HG02798 (cell line): ENCODE measurements at regions not wholly inside any gene's neighbourhood (a gene's known extent, or its start where the extent isn't known, plus 50 kb on each side); places are given as distances from the start of the nearest gene placed in this dataset.
"Not testable (repeated sequence)": the region's sequence is repeated elsewhere in the genome, so short reads cannot be mapped to it uniquely, and the experiment has no call there.

ENCODE experiments used
- ATAC-seq: cut with Tn5 transposase; IDR thresholded peaks from one replicate; pipeline ENCODE4 v1.9.1; 2021; ENCODE audit warnings: mild to moderate bottlenecking; ENCODE audit not compliant: unreplicated experiment, poor library complexity

DNA sequence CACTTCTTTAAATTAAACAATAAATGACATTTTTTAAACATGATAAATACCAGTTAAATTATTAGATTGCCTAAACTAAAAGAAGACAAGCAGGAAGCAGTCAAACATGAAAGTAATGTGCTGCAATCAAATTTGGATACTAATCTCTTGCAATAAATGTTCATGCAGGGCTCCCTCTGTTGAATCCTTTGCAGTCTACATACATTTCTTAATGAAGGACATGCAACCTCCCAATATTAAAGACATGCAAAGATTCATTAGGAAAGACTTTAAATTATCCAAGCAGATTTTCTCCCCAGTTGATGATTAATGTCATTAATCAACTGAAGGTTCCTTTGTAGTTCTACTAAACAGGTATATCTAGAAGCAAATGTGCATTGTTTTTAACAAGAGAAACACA lies 245.4 kb downstream of the ZIC4 start:
- no peak for ATAC-seq

DNA sequence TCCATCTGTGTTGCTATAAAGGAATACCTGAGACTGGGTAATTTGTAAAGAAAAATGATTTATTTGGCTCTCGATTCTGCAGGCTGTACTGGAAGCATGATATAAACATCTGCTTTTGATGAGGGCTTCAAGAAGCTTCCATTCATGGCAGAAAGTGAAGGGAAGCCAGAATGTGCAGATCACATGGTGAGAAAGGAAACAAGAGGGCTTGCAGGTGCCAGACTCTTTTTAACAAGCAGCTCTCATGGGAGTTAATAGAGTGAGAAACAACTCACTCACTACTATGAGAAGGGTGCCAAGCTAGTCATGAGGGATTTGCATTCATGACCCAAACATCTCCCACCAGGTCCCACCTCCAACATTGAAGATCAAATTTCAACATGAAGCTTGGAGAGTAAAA lies 247.2 kb downstream of the ZIC4 start:
- ATAC-seq, result no peak

DNA sequence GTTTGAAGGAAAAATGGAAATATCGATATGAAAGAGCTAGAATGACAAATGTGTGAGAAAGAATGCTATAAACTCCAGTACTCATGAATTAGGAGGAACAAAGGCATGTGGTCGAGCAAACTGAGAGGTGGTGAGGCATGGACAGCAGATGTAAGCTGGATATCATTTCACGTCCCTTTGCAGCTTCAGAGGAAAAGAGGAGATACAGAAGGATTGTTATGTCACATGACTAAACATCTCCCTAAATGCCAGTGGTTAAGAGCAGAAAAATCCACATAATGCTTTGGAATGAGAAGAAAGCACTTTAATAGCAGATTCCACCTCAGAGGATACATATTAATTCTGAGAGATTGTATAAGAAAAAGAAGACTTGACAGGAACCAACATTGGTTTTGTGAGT lies 248.7 kb downstream of the ZIC4 start:
- no peak for ATAC-seq

DNA sequence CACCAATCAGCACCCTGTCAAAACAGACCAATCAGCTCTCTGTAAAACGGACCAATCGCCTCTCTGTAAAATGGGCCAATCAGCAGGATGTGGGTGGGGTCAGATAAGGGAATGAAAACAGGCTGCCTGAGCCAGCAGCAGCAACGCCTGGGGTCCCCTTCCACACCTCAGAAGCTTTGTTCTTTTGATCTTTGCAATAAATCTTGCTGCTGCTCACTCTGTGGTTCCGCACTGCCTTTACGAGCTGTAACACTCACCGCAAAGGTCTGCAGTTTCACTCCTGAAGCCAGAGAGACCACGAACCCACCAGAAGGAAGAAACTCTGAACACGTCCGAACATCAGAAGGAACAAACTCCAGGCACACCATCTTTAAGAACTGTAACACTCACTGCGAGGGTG lies 251.4 kb downstream of the ZIC4 start:
- ATAC-seq, result not testable (repeated sequence)

DNA sequence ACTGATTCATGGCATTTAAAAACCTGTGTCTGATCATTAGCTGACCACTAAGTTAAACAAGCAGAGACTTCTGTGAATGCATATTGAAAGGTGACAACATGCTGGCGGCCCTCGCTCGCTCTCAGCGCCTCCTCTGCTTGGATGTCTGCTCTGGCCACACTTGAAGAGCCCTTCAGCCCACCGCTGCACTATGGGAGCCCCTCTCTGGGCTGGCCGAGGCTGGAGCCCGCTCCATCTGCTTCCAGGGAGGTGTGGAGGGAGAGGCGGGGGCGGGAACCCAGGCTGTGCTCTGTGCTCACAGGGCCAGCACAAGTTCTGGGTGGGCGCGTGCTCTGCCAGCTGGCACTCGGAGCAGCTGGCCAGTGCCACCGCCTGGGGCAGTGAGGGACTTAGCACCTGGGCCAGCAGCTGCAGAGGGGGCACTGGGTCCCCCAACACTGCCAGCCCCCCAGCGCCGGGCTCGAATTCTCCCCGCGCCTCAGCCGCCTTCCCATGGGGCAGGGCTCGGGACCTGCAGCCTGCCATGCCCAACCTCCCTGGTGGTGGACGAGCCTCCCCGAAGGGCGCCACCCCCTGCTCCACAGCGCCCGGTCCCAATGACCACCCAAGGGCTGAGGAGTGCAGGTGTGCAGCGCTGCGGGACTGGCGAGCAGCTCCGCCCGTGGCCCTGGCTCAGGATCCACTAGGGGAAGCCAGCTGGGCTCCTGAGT lies 252.4 kb downstream of the ZIC4 start:
- ATAC-seq, result no peak

DNA sequence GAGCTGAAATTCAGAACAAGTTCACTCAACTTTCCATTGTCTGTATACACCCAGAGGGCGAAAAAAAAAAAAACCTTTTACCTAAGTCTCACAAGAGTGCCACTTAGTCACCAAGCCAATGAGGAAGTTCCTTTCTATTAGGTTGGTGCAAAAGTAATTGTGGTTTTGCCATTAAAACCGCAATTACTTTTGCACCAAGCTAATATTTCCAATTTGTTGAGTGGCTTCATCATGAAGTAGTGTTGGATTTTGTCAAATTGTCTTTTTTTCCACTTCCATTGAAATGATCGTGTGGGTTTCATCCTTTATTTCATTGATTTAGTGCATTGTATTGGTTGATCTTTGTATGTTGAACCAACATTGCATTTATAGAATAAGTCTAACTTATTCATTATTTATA lies 253.9 kb downstream of the ZIC4 start:
- ATAC-seq, result no peak

DNA sequence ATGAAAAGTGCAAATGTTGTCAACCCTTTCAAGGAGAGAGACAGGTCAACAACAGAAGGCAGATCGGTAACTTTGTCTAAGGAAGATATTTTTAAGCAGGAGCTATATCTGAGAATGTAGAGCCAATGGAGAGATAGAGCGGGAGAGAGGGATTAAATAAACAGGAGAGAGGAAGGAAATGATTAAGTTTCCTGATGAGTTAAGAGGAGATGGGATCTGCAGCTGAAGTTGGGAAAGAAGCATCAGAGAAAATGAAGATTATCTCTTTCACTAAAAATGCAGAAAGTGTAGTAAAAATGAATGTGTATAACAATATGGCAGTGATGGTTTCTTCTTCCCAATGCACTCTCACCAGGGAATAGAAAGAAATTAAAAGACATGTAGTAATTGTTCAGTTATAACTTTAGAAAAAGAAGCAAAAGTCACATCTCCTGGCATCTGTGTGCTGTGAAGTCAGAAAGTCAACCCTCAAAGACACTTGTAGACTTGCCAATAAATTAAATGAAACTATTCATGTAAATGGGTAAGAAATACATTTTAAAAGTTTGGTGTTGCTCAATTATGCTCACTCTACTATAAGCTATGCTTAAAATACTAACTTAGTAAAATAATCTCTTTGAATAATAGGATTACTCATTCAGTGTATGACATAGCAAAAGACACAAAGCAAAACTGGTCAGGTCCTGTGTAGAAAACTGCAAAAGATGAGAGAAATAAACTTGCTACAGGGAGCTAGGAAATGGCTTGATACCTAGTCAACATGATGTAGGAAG lies 264.6 kb downstream of the ZIC4 start:
- ATAC-seq, result no peak

DNA sequence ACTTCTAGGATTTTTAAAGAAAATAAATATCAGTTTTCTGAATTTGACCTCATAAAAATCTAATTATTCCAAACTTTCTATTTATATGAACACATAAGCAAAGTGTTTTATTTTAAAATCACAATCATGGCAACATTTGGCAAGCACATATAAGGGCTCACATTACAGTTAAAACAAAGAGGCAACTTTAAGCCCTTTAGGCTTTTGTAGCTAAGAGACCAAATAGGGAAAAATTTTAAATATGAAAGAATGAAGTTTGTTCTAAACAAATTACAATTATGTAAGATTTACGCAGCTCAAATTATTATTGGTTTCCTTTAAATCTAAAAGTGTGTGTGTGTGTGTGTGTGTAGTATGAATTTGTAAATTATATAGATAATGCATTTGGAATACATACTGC lies 267.0 kb downstream of the ZIC4 start:
- no peak for ATAC-seq

DNA sequence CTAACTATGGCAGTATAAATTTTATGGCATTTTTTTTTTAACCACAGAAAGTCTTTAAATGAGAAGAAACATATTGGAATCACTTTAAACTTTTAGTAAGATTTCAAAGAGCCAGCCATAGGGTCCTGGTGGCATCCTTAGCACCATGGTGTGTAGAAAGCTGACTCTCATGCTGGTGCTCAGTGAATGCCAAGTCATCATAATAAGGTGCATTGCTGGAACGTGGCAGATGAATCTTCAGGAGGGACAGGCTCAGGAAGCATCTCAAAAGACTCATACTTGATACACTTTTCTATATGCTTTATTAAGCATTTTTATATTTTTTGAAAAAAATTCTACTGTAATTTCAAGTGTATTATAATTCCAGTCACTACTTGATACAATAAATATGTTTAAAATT lies 274.2 kb downstream of the ZIC4 start:
- no peak for ATAC-seq

DNA sequence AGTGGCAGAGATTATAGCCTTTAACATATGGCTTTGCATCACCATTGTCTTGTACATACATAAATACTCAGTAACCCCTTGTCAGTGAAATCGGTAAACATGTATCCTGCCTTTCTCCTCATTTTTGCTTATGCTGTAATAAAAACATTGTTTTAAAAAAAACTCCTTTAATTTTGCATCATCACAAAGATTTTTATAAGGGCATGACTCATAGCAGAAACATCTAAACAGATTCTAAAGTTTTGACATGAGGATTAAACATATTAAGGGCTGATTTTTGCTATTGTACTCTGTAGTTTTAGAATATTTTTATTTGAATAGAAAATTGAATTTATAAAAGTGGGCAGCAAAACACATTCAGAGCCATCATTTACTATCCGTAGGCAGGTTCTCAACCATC lies 275.9 kb downstream of the ZIC4 start:
- no peak for ATAC-seq

DNA sequence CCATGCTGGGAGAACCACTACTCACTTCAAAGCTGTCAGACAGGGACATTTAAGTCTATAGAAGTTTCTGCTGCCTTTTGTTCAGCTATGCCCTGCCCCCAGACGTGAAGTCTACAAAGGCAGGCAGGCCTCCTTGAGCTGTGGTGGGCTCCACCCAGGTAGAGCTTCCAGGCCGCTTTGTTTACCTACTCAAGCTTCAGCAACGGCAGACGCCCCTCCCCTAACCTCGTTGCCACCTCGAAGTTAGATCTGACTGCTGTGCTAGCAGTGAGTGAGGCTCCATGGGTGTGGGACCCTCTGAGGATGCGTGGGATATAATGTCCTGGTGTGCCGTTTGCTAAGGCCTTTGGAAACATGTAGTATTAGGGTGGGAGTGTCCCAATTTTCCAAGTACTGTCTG lies 276.7 kb downstream of the ZIC4 start:
- ATAC-seq, result no peak

DNA sequence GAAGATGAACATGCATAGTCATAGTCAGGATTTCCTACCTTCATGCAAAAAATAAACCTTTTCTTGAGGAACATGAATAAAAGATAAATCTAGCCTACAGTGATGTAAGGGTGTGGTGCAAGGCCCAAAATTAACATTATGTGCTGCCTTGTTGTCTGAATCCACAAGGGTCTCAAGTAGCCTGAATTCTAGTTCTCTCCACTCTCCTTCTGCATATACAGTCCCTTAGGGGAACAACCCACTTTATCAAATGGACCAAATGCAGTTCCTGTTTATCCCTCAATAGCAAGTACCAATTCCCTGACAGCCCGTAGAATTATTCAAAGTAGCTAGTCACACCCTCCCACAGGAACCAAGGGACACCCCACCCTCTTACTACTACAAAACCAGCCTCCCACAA lies 284.0 kb downstream of the ZIC4 start:
- no peak for ATAC-seq

DNA sequence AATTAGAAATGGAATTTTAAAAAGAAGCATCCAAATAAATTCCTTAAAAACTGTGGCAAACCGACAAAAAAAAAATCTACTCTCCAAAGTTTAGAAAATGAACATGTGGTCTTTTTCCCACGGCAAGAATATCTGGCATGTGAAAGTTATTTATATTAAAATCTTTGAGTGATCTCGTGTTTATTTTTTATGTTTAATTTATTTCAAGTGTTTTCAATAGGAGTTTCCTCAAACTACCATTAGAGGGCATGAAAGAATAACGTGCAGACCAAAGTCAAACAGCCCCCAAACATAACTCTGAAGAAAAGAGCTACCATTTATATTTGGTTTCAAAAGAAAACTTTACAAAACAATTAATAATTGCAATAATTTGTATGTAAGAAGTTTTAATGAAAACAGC lies 286.4 kb downstream of the ZIC4 start:
- ATAC-seq, result no peak

DNA sequence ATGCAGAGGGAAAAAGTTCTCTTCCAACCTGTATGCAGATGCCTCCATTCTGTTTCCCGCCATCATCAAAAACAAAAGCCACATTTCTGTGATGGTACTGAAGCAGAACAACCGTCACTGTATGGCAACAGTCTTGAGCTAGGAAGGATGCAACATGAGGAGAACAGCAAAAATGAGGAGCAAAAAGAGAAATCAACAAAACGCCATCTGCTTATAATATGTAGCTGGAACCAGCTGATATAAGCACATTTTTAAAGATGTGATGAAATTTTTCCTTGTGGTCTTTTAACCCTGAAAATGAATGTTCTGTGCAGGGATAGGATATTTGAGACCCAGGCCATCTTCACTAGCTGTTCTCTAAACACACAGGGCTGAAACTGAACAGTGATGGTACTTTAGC lies 287.0 kb downstream of the ZIC4 start:
- ATAC-seq, result no peak

DNA sequence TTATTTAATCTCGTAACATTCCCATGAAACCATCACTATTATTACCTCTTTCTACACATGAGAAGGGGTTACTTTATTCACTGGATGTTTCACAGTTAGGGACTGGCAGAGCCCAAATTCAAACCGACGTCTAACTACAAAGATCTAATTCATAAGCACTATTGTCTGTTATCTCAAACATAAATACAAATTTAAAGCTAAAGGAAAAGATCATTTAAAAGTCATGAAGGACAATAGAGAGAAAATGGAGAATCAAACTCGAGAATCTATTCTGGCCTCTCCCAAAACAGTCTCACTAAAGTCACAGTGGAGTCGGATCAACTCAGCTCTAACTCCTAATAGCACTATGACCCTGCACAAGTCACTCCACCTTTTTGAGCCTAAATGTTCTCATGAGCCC lies 287.7 kb downstream of the ZIC4 start:
- no peak for ATAC-seq

DNA sequence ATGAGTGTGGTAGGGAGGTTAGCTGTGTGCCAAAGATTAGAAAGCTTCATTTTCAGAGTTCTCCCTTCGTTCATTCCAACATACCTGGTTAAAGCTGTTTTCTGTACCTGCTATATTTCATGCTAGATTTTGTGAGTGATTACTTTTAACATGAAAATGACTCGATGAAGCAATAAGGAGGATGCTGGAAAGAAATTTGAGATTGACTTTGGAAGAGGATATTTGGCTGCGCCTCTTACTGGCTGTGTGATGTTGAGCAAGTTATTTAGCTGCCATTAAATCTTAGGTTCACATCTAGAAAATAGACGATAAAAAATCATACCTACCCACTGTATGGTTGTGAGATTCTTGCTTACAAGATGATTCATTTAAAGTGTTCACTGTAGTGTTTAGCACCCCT lies 288.7 kb downstream of the ZIC4 start:
- no peak for ATAC-seq

DNA sequence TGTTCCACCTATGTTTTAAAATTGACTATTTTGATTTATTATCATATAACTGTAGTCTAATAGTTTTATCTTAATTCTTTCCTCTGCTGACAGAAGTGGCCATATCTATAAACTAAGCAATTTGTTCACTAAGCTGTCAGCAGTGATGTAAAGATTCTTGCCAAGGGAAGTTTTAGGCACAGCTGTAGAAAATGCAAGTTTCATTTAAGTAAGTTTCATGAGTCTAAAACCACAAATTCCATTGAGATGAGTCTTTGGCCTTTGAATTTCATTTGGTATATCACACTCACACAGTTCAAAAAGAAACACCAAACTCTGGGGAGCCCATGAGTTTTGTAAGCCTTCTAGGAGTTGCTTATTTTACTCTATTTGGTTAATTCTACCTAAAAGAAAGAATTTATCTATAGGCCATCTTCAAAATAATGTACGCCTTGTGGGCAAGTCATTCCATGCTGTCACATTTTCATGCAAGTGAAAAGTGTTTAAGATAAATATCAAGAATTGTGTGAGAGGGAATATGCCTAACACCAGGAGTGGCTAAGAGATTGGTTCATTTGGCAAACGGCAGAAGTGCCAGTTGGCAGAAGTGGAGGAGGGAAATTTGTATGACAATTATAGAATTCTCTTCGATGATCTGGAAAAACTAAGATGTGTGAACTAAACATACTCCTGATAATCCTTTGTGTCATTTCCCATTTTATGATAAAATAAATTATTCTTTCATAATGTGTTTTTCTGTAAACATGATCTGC lies 292.9 kb downstream of the ZIC4 start:
- ATAC-seq, result no peak

DNA sequence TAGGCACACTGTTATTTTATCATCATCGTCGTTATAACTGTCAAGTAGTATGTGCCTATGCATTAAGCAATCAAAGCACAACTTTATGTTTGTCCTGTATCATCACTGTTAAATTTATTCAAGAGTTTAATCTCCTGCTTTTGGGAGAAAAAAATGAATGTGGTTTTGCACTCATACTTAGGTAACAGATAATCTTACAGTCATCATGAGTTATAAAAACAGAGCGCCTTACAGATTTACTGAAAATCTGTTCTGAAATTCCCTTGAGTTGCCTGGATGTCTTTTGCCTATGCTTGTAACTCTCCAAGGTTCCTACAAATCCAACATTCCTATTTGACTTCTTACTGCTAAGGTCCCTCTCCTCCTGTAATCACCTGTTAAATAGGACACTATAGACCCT lies 307.3 kb downstream of the ZIC4 start:
- ATAC-seq, result no peak

DNA sequence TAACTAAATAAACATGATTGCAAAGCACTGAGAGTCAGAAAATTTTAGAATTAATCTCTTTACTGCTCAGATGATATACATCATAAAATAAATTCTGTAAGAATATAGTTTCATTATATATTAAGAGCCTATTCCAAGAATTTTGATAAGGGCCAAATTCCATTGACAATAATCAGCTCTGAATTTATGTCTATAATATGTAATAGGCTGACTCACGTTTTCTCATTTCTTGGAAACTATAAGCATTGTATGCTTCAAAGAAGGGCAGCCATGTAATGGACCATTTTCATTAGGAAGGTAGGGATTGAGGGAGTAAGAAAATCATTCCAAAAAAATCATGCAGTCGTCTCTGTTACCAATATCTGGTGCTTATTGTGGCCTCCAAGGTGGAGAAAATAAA lies 315.9 kb downstream of the ZIC4 start:
- no peak for ATAC-seq

DNA sequence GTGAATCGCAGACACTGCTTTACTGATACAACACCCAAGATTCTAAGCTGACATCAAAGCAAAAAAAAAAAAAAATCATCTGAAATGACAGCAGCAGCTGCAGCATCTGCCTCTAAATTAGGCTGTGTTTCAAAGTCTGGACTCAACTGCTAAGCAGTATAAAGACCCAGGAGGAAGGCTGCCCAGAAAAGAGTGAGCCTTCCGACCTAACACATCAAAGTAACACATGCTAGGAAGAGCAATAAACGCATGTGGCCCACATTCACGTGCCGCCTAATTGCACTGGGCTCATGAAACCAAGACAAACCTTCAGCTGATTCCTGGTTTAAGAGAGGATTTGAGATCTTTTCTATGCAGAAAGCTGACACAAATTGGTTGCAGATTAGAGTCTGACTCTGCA lies 317.1 kb downstream of the ZIC4 start:
- no peak for ATAC-seq

DNA sequence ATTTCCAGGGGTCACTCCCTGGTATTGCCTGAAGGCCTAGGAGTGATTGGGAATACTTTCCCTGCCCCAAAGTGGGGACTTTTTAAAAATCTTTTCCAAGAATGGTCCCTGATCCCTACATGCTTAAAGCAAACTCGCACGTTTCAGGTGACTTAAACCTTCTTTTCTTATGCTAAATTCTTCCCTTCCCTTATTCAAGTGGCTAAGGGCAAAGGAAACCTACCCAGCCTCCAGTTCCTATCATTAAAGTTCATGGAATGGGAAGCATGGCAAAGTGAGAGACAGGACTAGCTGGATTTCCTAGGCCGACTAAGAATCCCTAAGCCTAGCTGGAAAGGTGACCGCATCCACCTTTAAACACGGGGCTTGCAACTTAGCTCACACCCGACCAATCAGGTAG lies 346.8 kb downstream of the ZIC4 start:
- not testable (repeated sequence) for ATAC-seq
